ENCODE measurements at regions not wholly inside any gene's neighbourhood (a gene's known extent, or its start where the extent isn't known, plus 50 kb on each side); places are given as distances from the start of the nearest gene placed in this dataset.

GRCh38 chr16:51343411-51343810 lies 192.3 kb upstream of the SALL1 start:
- no peak overlapping the region for H3K4me3 ChIP-seq (replicated peaks in 1 of 2; ENCODE audit: low read depth in 2 of 2, low read length in 2 of 2)
- TF ChIP-seq CTCF (IDR thresholded peaks at IDR 0.05; ENCODE audit: low read depth, low read length): no peak
- DNase-seq (ENCODE audit: low read depth in 2 of 2): peak in 1 of 2 donors; percentile 45

- DNase-seq (ENCODE audit: low read depth in 2 of 2): no peak
- TF ChIP-seq CTCF (IDR thresholded peaks at IDR 0.05; ENCODE audit: low read depth, low read length): no peak
- H3K4me3 ChIP-seq (replicated peaks in 1 of 2; ENCODE audit: low read depth in 2 of 2, low read length in 2 of 2): no peak overlapping the region
These were observed 190.1 kb upstream of the SALL1 start for GRCh38 chr16:51341204-51341603.

GRCh38 chr16:51337662-51338061 lies 186.6 kb upstream of the SALL1 start:
- TF ChIP-seq CTCF (IDR thresholded peaks at IDR 0.05; ENCODE audit: low read depth, low read length): no peak
- H3K4me3 ChIP-seq (replicated peaks in 1 of 2; ENCODE audit: low read depth in 2 of 2, low read length in 2 of 2): no peak overlapping the region
- no peak for DNase-seq (ENCODE audit: low read depth in 2 of 2)

GRCh38 chr16:51328733-51329132 lies 177.7 kb upstream of the SALL1 start:
- no peak for DNase-seq (ENCODE audit: low read depth in 2 of 2)
- H3K4me3 ChIP-seq (replicated peaks in 1 of 2; ENCODE audit: low read depth in 2 of 2, low read length in 2 of 2): no peak overlapping the region
- no peak for TF ChIP-seq CTCF (IDR thresholded peaks at IDR 0.05; ENCODE audit: low read depth, low read length)

- TF ChIP-seq CTCF (IDR thresholded peaks at IDR 0.05; ENCODE audit: low read depth, low read length): no peak
- H3K4me3 ChIP-seq (replicated peaks in 1 of 2; ENCODE audit: low read depth in 2 of 2, low read length in 2 of 2): no peak overlapping the region
- DNase-seq (ENCODE audit: low read depth in 2 of 2): peak; percentile 56 to 70
These were observed 175.9 kb upstream of the SALL1 start for GRCh38 chr16:51327001-51327400.

GRCh38 chr16:51326131-51326856 lies 175.2 kb upstream of the SALL1 start:
- DNase-seq (ENCODE audit: low read depth in 2 of 2): peak; percentile 66 to 72
- H3K4me3 ChIP-seq (replicated peaks in 1 of 2; ENCODE audit: low read depth in 2 of 2, low read length in 2 of 2): no peak overlapping the region
- no peak for TF ChIP-seq CTCF (IDR thresholded peaks at IDR 0.05; ENCODE audit: low read depth, low read length)

GRCh38 chr16:51321251-51321650 lies 170.2 kb upstream of the SALL1 start:
- TF ChIP-seq CTCF (IDR thresholded peaks at IDR 0.05; ENCODE audit: low read depth, low read length): no peak
- no peak for DNase-seq (ENCODE audit: low read depth in 2 of 2)

More at GRCh38 chr16:51321251-51321650, 170.2 kb upstream of the SALL1 start:
- H3K4me3 ChIP-seq (replicated peaks in 1 of 2; ENCODE audit: low read depth in 2 of 2, low read length in 2 of 2): no peak overlapping the region

Measured in cardiac fibroblast (primary cell).